OCI-LY3 (cell line): ENCODE measurements at regions not wholly inside any gene's neighbourhood (a gene's known extent, or its start where the extent isn't known, plus 50 kb on each side); places are given as distances from the start of the nearest gene placed in this dataset.

ENCODE experiments used
- EZH2phosphoT487 ChIP-seq: fragments of 200-600 bp; shearing (Covaris generic); IDR thresholded peaks from 2 replicates; pipeline ENCODE4 v1.6.1; 2018; ENCODE audit warnings: antibody characterized with exemption, mixed run types, low read depth
- TF ChIP-seq, protein P1 (sequence below): fragments of 200-600, 300-600 bp; sonication (generic); IDR thresholded peaks from 2 replicates; pipeline ENCODE4 v1.5.1; 2014; ENCODE audit warnings: antibody characterized with exemption, low read length, low read depth

- TF ChIP-seq, protein P1, sequence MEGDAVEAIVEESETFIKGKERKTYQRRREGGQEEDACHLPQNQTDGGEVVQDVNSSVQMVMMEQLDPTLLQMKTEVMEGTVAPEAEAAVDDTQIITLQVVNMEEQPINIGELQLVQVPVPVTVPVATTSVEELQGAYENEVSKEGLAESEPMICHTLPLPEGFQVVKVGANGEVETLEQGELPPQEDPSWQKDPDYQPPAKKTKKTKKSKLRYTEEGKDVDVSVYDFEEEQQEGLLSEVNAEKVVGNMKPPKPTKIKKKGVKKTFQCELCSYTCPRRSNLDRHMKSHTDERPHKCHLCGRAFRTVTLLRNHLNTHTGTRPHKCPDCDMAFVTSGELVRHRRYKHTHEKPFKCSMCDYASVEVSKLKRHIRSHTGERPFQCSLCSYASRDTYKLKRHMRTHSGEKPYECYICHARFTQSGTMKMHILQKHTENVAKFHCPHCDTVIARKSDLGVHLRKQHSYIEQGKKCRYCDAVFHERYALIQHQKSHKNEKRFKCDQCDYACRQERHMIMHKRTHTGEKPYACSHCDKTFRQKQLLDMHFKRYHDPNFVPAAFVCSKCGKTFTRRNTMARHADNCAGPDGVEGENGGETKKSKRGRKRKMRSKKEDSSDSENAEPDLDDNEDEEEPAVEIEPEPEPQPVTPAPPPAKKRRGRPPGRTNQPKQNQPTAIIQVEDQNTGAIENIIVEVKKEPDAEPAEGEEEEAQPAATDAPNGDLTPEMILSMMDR: no peak
- TF ChIP-seq EZH2phosphoT487: no peak
Observed at GRCh38 chr12:68538726-68539614, 71.7 kb upstream of the RAP1B start.
